ENCODE measurements at regions not wholly inside any gene's neighbourhood (a gene's known extent, or its start where the extent isn't known, plus 50 kb on each side); places are given as distances from the start of the nearest gene placed in this dataset.
A peak's percentile ranks its signal among the peaks of the same experiment; 100 is the strongest.

GRCh38 chr15:38002883-38003477 lies 68.5 kb downstream of the TMCO5A start:
- no TSS peak for BruUV-seq (replicated peaks)
- Mint-ChIP-seq H3K36me3 (ENCODE audit: insufficient read depth, unreplicated experiment) (no peaks in the 10 kb centered on the region), H3K4me3 (ENCODE audit: unreplicated experiment) (no peak overlapping the region), H3K27ac (ENCODE audit: low read depth, unreplicated experiment) (no peak overlapping the region), H3K27me3 (ENCODE audit: insufficient read depth, unreplicated experiment) (no peaks in the 10 kb centered on the region), H3K4me1 (ENCODE audit: insufficient read depth, unreplicated experiment) (peaks cover 4% of the 10 kb centered on the region), H3K9me3 (ENCODE audit: unreplicated experiment) (no peaks in the 10 kb centered on the region)
- POLR2A ChIA-PET: interaction anchor here (0.6 to 1.8 kb wide), 3 partner anchors 63 to 350 kb away, joined by 3 to 5 read pairs (median 4); no protein-coding TSS in a partner anchor
- TF ChIP-seq CTCF (IDR thresholded peaks at IDR 0.05; ENCODE audit: unreplicated experiment): peak; percentile 90
- CTCF ChIA-PET: interaction anchor here (0.5 to 6.4 kb wide), 55 partner anchors 8 to 1277 kb away, joined by 3 to 109 read pairs (median 3); no protein-coding TSS in a partner anchor
- DNase-seq (ENCODE audit: unreplicated experiment): peak; percentile 75
- intact Hi-C loops (cut with micrococcal nuclease): loop anchor here (1.0 to 2.0 kb wide), 4 partner anchors 250 to 411 kb away; partner anchors contain the start of gene SPRED1

DNA sequence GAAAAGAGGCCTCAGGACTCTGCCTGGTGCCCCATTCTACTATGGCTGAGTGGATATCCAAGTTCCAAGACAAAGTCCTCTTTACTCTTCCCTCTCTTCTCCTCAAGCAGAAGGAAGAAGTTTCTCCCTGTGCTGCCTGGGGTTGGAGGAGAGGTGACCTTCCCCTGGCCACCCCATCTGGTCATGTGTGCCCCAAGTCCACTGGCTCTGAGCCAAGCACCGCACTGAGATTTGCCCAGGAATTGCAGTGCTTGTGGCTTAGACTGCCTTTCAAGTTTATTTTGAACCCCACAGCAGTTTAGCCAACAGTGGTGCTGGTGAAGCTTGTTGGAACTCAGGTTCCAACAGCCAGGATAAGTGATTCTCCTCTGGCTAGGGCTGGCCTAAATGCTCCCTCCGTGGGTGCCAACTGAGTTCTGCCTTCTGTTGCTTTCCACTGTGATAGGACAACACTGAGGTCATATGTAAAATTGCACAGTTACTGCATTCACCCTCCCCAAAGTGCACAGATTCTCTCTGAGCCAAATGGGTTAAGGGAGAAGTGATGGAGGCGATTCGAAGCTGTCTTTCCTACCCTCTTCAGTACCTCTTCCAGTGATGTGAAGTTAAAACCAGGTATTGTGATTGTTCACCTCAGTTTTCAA lies 69.9 kb downstream of the TMCO5A start:
- Mint-ChIP-seq H3K4me3 (ENCODE audit: unreplicated experiment) (no peak overlapping the region), H3K36me3 (ENCODE audit: insufficient read depth, unreplicated experiment) (no peaks in the 10 kb centered on the region), H3K27me3 (ENCODE audit: insufficient read depth, unreplicated experiment) (no peaks in the 10 kb centered on the region), H3K27ac (ENCODE audit: low read depth, unreplicated experiment) (no peak overlapping the region), H3K9me3 (ENCODE audit: unreplicated experiment) (no peaks in the 10 kb centered on the region), H3K4me1 (ENCODE audit: insufficient read depth, unreplicated experiment) (peaks cover 4% of the 10 kb centered on the region)
- ChIA-PET POLR2A (interaction anchor here (1.0 to 1.6 kb wide), 2 partner anchors 69 to 247 kb away, joined by 3 to 4 read pairs; no protein-coding TSS in a partner anchor), CTCF (interaction anchor here (0.6 to 6.4 kb wide), 16 partner anchors 10 to 436 kb away, joined by 3 to 109 read pairs (median 4); no protein-coding TSS in a partner anchor)
- intact Hi-C loops (cut with micrococcal nuclease): no loop called here
- TF ChIP-seq CTCF (IDR thresholded peaks at IDR 0.05; ENCODE audit: unreplicated experiment): no peak
- no peak for DNase-seq (ENCODE audit: unreplicated experiment)
- BruUV-seq (replicated peaks): no TSS peak

GRCh38 chr15:38005953-38006808 lies 71.7 kb downstream of the TMCO5A start:
- intact Hi-C loops (cut with micrococcal nuclease): no loop called here
- TF ChIP-seq CTCF (IDR thresholded peaks at IDR 0.05; ENCODE audit: unreplicated experiment): no peak
- BruUV-seq (replicated peaks): no TSS peak
- Mint-ChIP-seq H3K36me3 (ENCODE audit: insufficient read depth, unreplicated experiment) (no peaks in the 10 kb centered on the region), H3K27me3 (ENCODE audit: insufficient read depth, unreplicated experiment) (no peaks in the 10 kb centered on the region), H3K4me3 (ENCODE audit: unreplicated experiment) (no peak overlapping the region), H3K9me3 (ENCODE audit: unreplicated experiment) (no peaks in the 10 kb centered on the region), H3K27ac (ENCODE audit: low read depth, unreplicated experiment) (no peak overlapping the region), H3K4me1 (ENCODE audit: insufficient read depth, unreplicated experiment) (peaks cover 4% of the 10 kb centered on the region)
- CTCF ChIA-PET: interaction anchor here (0.6 to 6.4 kb wide), 10 partner anchors 10 to 558 kb away, joined by 3 to 109 read pairs (median 3); no protein-coding TSS in a partner anchor
- DNase-seq (ENCODE audit: unreplicated experiment): no peak
- POLR2A ChIA-PET: interaction anchor here (0.6 to 1.5 kb wide), 2 partner anchors 12 to 246 kb away, joined by 4 to 7 read pairs; partner anchors contain the start of gene SPRED1

All from MCF 10A (cell line).